OCI-LY1 (cell line): ENCODE measurements at regions not wholly inside any gene's neighbourhood (a gene's known extent, or its start where the extent isn't known, plus 50 kb on each side); places are given as distances from the start of the nearest gene placed in this dataset.

Source experiments
- H2AFZ ChIP-seq: fragments of 200-600 bp; sonication (generic), shearing (Covaris generic); 2 replicates; pipeline ENCODE4 v1.6.0; 2014; ENCODE audit warnings: antibody characterized with exemption, mild to moderate bottlenecking, low read length
- H3F3A ChIP-seq: fragments of 200-600 bp; sonication (generic), shearing (Covaris generic); 2 replicates; pipeline ENCODE4 v1.6.0; 2014; ENCODE audit warnings: mild to moderate bottlenecking, antibody characterized with exemption, low read length, moderate library complexity; ENCODE audit not compliant: insufficient read depth
- H3K27ac ChIP-seq: fragments of 200-600 bp; sonication (generic); 2 replicates; pipeline ENCODE4 v1.5.1; 2014; ENCODE audit warnings: low read length, mixed run types, mild to moderate bottlenecking, low read depth; ENCODE audit not compliant: poor library complexity, severe bottlenecking
- H3K27me3 ChIP-seq: fragments of 200-600 bp; sonication (generic); 2 replicates; pipeline ENCODE4 v1.6.0; 2014; ENCODE audit warnings: antibody characterized with exemption, mild to moderate bottlenecking, low read length, moderate library complexity; ENCODE audit not compliant: insufficient read depth
- H3K36me3 ChIP-seq: fragments of 200-600 bp; sonication (generic); 2 replicates; pipeline ENCODE4 v1.6.1; 2014; ENCODE audit warnings: mild to moderate bottlenecking, antibody characterized with exemption, low read length, moderate library complexity, mixed read lengths; ENCODE audit not compliant: insufficient read depth
- H3K4me1 ChIP-seq: fragments of 200-600 bp; sonication (generic); 2 replicates; pipeline ENCODE4 v1.5.1; 2014; ENCODE audit warnings: mild to moderate bottlenecking, low read length, moderate library complexity; ENCODE audit not compliant: insufficient read depth, severe bottlenecking
- H3K4me2 ChIP-seq: fragments of 200-600 bp; sonication (generic), shearing (Covaris generic); 2 replicates; pipeline ENCODE4 v1.6.1; 2014; ENCODE audit warnings: low read length
- H3K4me3 ChIP-seq: fragments of 200-600 bp; sonication (generic); 2 replicates; pipeline ENCODE4 v1.5.1; 2014; ENCODE audit warnings: low read length, low read depth, mild to moderate bottlenecking, mixed read lengths; ENCODE audit not compliant: poor library complexity, severe bottlenecking
- H3K79me2 ChIP-seq: fragments of 200-600 bp; shearing (Covaris generic); 2 replicates; pipeline ENCODE4 v1.6.1; 2016; ENCODE audit warnings: mixed run types, low read length, mixed read lengths; ENCODE audit not compliant: insufficient read depth
- H3K9ac ChIP-seq: fragments of 200-600 bp; sonication (generic), shearing (Covaris generic); 2 replicates; pipeline ENCODE4 v1.6.1; 2014; ENCODE audit warnings: mild to moderate bottlenecking, low read length, mixed read lengths
- H3K9me2 ChIP-seq: fragments of 200-600 bp; sonication (generic), shearing (Covaris generic); 2 replicates; pipeline ENCODE4 v1.6.1; 2014; ENCODE audit warnings: low read depth, mild to moderate bottlenecking, low read length, mixed read lengths
- H3K9me3 ChIP-seq: fragments of 200-600 bp; shearing (Covaris generic); 2 replicates; pipeline ENCODE4 v1.6.1; 2014; ENCODE audit warnings: low read length, mixed read lengths
- H4K20me1 ChIP-seq: fragments of 200-600 bp; sonication (generic), shearing (Covaris generic); 2 replicates; pipeline ENCODE4 v1.6.0; 2016; ENCODE audit warnings: mild to moderate bottlenecking, low read length; ENCODE audit not compliant: insufficient read depth
- EZH2 ChIP-seq: fragments of 200-600 bp; sonication (generic), shearing (Covaris generic); IDR thresholded peaks from 2 replicates; pipeline ENCODE4 v1.8.0; 2017; ENCODE audit warnings: borderline replicate concordance, mixed run types, mild to moderate bottlenecking, antibody characterized with exemption, low read length, moderate library complexity, mixed read lengths
- TF ChIP-seq, protein P1 (sequence below): fragments of 200-600 bp; sonication (generic), shearing (Covaris generic); IDR thresholded peaks from 2 replicates; pipeline ENCODE4 v1.5.1; 2017; ENCODE audit warnings: mild to moderate bottlenecking, antibody characterized with exemption, low read length, moderate library complexity, mixed read lengths

- Histone ChIP-seq H3K4me3 (no peak overlapping the region), H2AFZ (no peak overlapping the region), H4K20me1 (no peaks in the 10 kb centered on the region), H3K27me3 (no peaks in the 10 kb centered on the region), H3K9me3 (no peaks in the 10 kb centered on the region), H3K79me2 (no peaks in the 10 kb centered on the region), H3K36me3 (no peaks in the 10 kb centered on the region), H3F3A (no peaks in the 10 kb centered on the region), H3K4me1 (no peaks in the 10 kb centered on the region), H3K27ac (no peak overlapping the region), H3K4me2 (no peak overlapping the region), H3K9me2 (no peaks in the 10 kb centered on the region; the same call in 1 of the 2 replicates), H3K9ac (no peak overlapping the region)
- no peak for TF ChIP-seq EZH2
- TF ChIP-seq, protein P1, sequence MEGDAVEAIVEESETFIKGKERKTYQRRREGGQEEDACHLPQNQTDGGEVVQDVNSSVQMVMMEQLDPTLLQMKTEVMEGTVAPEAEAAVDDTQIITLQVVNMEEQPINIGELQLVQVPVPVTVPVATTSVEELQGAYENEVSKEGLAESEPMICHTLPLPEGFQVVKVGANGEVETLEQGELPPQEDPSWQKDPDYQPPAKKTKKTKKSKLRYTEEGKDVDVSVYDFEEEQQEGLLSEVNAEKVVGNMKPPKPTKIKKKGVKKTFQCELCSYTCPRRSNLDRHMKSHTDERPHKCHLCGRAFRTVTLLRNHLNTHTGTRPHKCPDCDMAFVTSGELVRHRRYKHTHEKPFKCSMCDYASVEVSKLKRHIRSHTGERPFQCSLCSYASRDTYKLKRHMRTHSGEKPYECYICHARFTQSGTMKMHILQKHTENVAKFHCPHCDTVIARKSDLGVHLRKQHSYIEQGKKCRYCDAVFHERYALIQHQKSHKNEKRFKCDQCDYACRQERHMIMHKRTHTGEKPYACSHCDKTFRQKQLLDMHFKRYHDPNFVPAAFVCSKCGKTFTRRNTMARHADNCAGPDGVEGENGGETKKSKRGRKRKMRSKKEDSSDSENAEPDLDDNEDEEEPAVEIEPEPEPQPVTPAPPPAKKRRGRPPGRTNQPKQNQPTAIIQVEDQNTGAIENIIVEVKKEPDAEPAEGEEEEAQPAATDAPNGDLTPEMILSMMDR = no peak
Observed at GRCh38 chr3:20898962-20899361, 713.0 kb upstream of the SGO1 start.

GRCh38 chr3:20890111-20890519 lies 704.1 kb upstream of the SGO1 start:
- TF ChIP-seq, protein P1 = no peak
- no peak for TF ChIP-seq EZH2
- no peak overlapping the region for H3K4me2 ChIP-seq

GRCh38 chr3:20878691-20879090 lies 692.7 kb upstream of the SGO1 start:
- Histone ChIP-seq H3K36me3 (no peaks in the 10 kb centered on the region), H3K79me2 (no peaks in the 10 kb centered on the region), H2AFZ (no peak overlapping the region), H3K4me3 (no peak overlapping the region), H3K27me3 (no peaks in the 10 kb centered on the region), H3K9me3 (no peaks in the 10 kb centered on the region), H4K20me1 (no peaks in the 10 kb centered on the region), H3K9me2 (no peaks in the 10 kb centered on the region), H3F3A (no peaks in the 10 kb centered on the region), H3K4me2 (no peak overlapping the region), H3K9ac (no peak overlapping the region), H3K27ac (no peak overlapping the region), H3K4me1 (no peaks in the 10 kb centered on the region)
- TF ChIP-seq, protein P1 = no peak
- no peak for TF ChIP-seq EZH2

More at GRCh38 chr3:20890111-20890519, 704.1 kb upstream of the SGO1 start:
- H3K4me3 ChIP-seq = no peak overlapping the region
- H3K4me1 ChIP-seq = no peaks in the 10 kb centered on the region
- no peak overlapping the region for H3K9ac ChIP-seq
- no peaks in the 10 kb centered on the region for H3K36me3 ChIP-seq
- no peaks in the 10 kb centered on the region for H3K79me2 ChIP-seq
- no peaks in the 10 kb centered on the region for H3F3A ChIP-seq
- no peaks in the 10 kb centered on the region for H3K9me3 ChIP-seq
- no peaks in the 10 kb centered on the region for H3K9me2 ChIP-seq
- no peaks in the 10 kb centered on the region for H4K20me1 ChIP-seq
- no peak overlapping the region for H2AFZ ChIP-seq
- no peaks in the 10 kb centered on the region for H3K27me3 ChIP-seq
- H3K27ac ChIP-seq = no peak overlapping the region
